GM19395 (cell line): ENCODE measurements at regions not wholly inside any gene's neighbourhood (a gene's known extent, or its start where the extent isn't known, plus 50 kb on each side); places are given as distances from the start of the nearest gene placed in this dataset.
"Not testable (repeated sequence)": the region's sequence is repeated elsewhere in the genome, so short reads cannot be mapped to it uniquely, and the experiment has no call there.

Experiments used
- ATAC-seq: cut with Tn5 transposase; IDR thresholded peaks from one replicate; pipeline ENCODE4 v1.9.1; 2021; ENCODE audit warnings: mild to moderate bottlenecking, moderate library complexity; ENCODE audit not compliant: unreplicated experiment

GRCh38 chr10:33489501-33490176 lies 155.2 kb upstream of the NRP1 start:
- ATAC-seq: no peak

GRCh38 chr10:33487014-33487776 lies 152.7 kb upstream of the NRP1 start:
- ATAC-seq: no peak

GRCh38 chr10:33485276-33485675 lies 150.8 kb upstream of the NRP1 start:
- no peak for ATAC-seq

GRCh38 chr10:33484787-33485186 lies 150.3 kb upstream of the NRP1 start:
- ATAC-seq: no peak

- ATAC-seq: no peak
These were observed 149.3 kb upstream of the NRP1 start for GRCh38 chr10:33483816-33484190.

GRCh38 chr10:33483124-33483815 lies 148.8 kb upstream of the NRP1 start:
- ATAC-seq: no peak

GRCh38 chr10:33482486-33482885 lies 148.0 kb upstream of the NRP1 start:
- no peak for ATAC-seq

- no peak for ATAC-seq
These were observed 146.7 kb upstream of the NRP1 start for GRCh38 chr10:33481184-33481583.

- ATAC-seq: not testable (repeated sequence)
These were observed 145.9 kb upstream of the NRP1 start for GRCh38 chr10:33480417-33480816.

- no peak for ATAC-seq
These were observed 144.2 kb upstream of the NRP1 start for GRCh38 chr10:33478675-33479125.

GRCh38 chr10:33478089-33478674 lies 143.7 kb upstream of the NRP1 start:
- ATAC-seq: no peak

GRCh38 chr10:33477291-33478088 lies 143.0 kb upstream of the NRP1 start:
- ATAC-seq: no peak

GRCh38 chr10:33476757-33477273 lies 142.3 kb upstream of the NRP1 start:
- no peak for ATAC-seq

GRCh38 chr10:33473688-33474087 lies 139.2 kb upstream of the NRP1 start:
- ATAC-seq: no peak

GRCh38 chr10:33468006-33468405 lies 133.5 kb upstream of the NRP1 start:
- ATAC-seq: not testable (repeated sequence)

- ATAC-seq: no peak
These were observed 131.3 kb upstream of the NRP1 start for GRCh38 chr10:33465747-33466146.

GRCh38 chr10:33463011-33463410 lies 128.5 kb upstream of the NRP1 start:
- ATAC-seq: no peak

- no peak for ATAC-seq
These were observed 126.8 kb upstream of the NRP1 start for GRCh38 chr10:33461295-33461640.

- no peak for ATAC-seq
These were observed 126.2 kb upstream of the NRP1 start for GRCh38 chr10:33460505-33461294.

- ATAC-seq: no peak
These were observed 125.1 kb upstream of the NRP1 start for GRCh38 chr10:33459602-33460001.
